ENCODE measurements at regions not wholly inside any gene's neighbourhood (a gene's known extent, or its start where the extent isn't known, plus 50 kb on each side); places are given as distances from the start of the nearest gene placed in this dataset.

DNA sequence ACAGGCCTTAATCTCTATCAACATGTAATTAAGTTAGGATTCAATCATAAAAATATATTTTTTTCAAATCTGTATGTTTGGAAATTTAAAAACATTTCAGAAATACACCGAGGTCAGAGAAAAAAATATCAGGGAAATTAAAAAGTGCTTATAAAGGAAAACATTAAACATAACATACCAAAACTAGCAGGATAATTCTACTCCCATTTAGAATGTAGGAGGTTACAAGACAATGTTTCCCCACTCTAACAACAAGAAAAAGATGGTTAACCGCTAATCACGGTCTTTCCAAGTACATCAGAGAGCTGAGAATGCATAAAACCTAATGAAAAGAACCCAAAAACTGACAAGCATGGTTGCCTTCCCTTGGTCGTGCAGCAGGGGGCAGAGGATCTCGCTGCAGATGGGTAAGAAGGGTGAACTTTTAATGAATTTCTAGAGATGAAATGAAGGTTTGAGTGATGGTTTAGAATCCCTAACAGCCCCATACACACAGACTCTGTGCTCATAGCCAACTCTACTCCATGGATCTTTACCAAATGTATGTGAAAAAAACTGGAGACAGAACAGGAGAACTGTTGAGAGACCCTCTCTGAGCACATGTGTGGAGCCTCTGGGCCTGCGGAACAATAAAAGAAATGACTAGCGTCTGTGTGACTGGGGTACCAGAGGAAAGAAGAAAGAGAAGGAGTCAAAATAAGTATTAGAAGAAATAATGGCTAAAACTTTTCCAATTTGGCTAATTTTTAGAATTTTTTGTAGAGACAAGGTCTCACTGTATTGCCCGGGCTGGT lies 51.3 kb upstream of the LSM14A start:
- DNase-seq: no peak
